Kidney glomerular epithelial cell (primary cell): ENCODE measurements at regions not wholly inside any gene's neighbourhood (a gene's known extent, or its start where the extent isn't known, plus 50 kb on each side); places are given as distances from the start of the nearest gene placed in this dataset.
"Not testable (repeated sequence)": the region's sequence is repeated elsewhere in the genome, so short reads cannot be mapped to it uniquely, and the experiment has no call there.

ENCODE experiments used
- DNase-seq: peaks from one replicate; lab custom pipeline; 2025; lab: John Stamatoyannopoulos, UW

DNA sequence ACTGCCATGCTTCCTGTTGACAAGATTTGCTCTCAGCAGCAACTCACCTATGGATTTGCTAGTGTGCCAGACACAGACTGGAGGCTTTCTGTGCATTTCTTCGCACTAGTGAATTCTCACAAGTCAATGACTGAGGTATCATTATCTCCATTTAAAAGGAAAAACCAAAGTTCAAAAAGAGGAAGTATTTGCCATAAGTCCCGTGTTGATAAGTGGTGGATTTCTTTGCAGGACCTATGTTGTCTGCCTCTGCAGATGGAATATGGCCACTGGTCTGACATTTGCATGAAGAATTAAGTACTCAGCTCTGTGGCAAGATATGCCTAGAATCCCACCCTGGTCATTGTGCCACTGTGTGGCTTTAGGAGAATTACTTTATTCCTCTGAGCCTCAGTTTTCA, 299.6 kb downstream of the PAX3 start:
- no peak for DNase-seq

DNA sequence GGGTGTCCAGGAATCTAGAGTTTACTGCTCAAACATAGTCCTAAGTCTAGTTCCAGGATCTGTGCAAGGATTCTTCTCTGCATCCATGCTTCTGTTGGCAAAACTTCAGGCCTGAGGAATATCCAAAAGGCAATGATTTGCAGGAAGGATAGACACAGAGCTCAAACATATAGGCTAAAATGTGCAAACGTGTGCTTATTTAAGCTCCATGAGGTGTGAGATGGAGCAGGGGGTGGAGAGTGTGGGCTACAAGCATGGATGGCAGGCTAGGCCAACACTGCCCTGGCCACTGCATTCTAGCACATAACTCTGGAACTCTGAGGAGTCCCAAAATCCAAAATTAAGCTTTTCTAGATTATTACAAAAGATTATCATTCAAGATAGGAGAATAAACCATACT, 301.1 kb downstream of the PAX3 start:
- DNase-seq = no peak

DNA sequence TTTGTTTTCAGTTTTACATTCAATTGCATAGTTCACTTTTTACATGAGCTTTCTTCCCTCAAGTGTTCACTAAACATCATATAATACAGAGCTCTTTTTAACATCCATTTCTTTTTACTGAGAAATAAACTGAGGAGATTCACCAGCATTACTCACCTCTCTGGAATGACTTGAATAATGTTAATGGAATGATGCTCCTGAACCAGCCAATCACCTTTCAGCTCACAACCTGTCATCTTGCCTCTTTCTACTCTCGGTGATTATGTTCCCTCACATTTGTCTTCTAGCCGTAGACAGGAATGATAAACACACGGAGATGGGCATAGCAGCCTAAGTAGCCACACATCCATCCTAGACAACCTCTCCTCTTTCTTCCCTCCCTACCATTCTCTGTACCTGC, 301.7 kb downstream of the PAX3 start:
- peak; percentile 96 for DNase-seq

DNA sequence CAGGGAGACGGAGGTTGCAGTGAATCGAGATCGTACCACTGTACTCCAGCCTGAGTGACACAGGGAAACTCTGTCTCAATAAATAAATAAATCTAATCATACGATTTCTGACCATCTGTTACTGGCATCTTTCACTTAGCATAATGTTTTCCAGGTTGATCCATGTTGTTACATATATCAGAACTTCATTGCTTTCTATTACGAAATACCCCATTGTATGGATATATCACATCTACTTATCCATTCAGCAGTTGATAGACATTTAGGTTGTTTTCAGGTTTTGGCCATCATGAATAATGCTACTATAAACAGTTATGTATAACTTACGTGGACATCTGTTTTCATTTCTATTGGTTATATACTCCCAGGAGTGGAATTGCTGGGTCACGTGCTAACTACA, 303.9 kb downstream of the PAX3 start:
- no peak for DNase-seq

DNA sequence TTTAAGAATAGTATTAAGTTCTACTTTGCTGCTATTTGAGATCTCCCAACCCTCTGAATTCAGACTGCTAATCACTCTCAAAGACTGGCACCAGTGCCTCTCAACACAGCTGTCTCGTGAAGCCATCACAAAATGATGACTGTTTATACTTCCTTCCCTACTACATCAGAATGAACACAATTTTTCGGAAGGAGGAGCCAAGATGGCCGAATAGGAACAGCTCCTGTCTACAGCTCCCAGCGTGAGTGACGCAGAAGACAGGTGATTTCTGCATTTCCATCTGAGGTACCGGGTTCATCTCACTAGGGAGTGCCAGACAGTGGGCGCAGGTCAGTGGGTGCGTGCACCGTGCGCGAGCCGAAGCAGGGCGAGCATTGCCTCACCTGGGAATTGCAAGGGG, 314.4 kb downstream of the PAX3 start:
- not testable (repeated sequence) for DNase-seq

DNA sequence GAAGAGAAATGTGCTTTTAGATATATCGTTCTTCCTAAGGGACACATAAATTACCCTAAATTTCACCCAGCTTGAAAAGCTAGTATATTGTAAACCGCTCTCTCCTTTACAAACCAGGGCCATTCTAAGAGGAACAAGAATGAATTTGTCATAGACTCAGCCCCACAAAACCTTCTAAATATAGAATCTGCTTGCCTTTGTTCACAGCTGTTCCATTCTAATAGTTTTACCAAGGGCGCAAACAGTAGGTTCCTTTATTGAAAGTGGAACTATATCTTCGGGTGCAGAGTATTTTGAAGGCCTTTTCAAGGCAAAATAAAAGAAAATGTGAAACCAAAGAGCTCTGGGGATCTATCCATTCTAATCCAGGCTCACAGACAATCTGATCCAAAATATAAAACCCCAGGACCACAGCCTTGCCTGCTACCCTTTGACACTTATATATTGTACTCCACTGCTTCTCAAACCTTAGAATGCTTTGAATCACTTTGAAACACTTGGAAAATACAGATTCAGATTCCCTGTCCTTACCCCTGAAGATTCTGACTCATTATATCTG, 316.8 kb downstream of the PAX3 start:
- no peak for DNase-seq

DNA sequence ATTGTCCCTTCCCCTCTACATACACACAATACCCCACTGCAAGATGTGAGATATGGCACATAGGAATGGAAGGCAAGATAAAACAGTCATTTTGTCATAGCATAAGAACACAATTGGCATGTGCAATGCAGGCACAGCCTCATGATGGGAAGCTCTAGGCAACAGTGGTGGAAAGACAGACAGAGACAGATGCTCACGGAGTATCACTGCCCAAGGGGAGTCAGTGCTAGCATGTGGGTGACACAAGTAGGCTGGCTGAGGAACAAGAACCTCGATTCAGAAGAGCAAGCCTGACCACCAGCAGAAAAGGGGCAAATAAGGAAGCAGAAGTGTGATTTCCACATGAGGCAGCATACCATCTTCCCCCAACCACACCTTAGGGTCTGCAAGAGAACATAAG, 323.6 kb downstream of the PAX3 start:
- DNase-seq = no peak

DNA sequence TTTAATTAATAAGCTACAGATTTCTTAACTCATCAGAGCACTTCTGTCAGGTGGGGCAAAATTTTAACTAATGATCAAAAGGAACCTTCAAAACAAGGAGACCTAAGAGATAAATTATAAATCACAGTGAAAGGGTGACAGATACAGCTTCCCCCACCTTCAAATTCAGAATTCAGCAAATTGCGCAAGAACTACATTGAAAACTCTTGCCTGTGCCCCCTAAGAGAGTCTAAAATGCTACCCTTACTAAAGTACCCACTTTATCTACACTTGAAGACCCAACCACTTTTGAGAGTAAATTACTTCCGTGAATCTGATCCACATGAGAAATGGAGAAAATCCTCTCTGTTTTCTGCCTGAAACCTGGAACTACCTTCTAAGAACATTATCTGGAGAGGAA, 324.9 kb downstream of the PAX3 start:
- no peak for DNase-seq

DNA sequence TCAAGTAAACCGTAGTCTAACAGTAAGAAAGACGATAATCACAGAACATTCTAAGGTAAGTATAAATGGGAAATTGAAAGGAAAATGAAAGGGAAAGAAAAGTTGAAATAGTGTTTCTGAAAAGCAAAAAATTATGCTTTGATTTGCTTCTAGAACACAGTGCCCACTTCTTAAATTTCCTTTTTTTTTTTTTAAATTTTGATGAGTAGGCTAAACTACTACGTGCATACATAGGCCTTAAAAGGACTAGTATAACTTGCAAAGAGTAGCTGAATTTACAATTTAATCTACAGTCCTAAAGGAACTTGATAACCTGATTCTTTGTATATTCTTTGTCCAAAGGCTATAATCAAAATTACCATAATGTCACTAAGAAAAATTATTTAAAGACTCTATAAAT, 325.3 kb downstream of the PAX3 start:
- DNase-seq = no peak

DNA sequence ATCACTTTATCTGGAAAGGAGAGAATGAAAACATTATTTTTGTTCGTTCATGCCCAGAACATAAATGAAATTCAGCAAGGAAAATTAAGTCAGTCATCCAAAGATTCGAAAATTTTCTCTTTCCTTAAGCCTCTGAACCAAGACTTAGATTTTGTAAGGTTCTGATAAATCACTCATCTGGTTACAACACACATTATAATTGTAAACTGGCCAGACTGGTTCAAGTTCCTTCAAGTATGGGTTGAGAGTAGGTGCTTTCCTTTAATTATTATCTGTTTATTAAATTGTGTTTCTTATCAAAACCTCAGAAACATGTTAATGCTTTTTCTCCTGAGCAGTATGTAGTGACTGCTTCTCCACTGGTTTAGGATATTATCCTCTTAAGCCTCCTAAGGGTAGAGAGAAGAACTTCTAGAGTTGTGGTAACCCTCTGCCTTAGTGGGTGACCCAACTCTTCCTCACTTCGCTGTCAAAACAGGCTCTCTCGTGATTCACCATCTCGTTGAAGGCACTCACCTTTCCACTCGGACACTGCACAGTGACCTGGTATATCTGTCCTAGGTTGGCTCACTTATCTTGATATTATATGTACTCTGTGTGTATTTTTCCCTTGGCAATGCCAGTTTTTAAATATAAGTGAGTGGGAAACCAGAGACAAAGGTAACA, 325.9 kb downstream of the PAX3 start:
- DNase-seq = no peak

DNA sequence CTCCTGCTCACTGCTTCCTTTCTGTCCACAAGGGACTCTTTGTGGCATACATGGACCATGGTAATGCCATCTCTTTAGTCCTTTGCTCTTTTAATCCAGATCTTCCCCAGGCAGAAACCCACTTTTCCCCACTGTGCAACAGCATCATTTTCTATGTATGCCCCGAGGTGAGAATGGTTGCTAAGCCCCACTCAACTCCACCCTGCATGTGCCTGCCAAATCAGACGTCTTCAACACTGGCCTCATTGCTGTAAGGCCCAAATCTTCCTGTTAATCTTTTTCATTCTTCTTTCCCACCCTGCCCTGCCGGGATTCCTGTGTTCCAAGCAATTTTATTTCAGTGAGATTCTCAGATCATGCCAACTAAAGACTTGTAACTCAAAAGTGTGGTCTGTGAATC, 328.4 kb downstream of the PAX3 start:
- DNase-seq = no peak

DNA sequence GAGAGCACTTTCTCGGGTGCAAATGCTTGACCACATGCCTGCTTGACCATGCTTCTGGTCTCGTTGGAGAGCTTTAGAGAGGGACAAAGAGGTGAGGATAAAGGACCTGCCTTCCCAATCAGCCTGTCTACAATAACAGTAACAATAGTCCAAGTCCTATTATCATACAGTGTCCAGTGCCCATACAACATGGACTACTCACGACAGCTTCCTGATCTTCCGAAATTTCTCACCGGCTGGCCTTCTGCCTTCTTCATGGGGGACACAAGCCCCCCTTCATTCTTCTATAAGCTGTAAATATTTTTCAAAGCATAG, 329.0 kb downstream of the PAX3 start:
- no peak for DNase-seq

DNA sequence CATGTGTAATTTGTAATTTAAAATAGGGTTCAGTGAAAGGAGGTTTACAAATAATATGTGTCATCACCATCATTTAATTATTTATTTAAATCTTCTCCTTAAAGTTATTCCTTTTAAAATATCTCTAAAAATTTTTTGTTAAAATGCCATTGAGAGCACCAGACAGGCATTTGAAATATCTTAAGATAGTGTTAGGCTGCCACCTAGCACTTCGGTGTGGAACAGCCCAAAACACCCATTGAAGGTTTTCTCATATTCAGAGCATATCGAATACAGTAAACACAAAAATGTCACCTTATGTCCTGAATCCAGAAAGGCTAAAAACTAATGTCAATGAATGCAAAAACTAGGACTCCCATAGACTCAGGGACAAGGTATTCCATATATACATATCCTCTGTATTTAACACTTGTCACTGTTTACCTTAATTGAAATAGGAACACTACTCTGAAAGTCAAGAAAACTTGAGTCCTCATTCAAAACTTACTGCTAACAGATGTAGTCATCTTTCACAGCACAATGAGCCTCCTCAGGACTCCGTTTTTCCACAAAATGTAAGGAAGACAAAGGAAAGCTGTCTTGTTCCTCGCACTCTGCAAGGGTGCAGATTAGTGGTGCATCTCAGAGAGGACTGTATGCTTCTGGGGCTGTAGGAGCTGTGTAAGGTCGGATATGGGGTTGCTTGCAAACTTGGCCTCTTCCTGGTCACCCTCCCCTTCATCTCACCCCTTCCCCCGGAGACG, 329.5 kb downstream of the PAX3 start:
- peak; percentile 19 for DNase-seq

DNA sequence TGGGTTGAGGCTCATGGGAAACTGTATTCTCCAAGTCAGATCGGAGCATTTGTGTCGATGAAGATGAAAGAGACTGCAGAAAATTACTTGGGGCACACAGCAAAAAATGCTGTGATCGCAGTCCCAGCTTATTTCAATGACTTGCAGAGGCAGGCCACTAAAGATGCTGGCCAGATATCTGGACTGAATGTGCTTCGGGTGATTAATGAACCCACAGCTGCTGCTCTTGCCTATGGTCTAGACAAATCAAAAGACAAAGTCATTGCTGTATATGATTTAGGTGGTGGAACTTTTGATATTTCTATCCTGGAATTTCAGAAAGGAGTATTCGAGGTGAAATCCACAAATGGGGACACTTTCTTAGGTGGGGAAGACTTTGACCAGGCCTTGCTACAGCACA, 336.6 kb downstream of the PAX3 start:
- no peak for DNase-seq

DNA sequence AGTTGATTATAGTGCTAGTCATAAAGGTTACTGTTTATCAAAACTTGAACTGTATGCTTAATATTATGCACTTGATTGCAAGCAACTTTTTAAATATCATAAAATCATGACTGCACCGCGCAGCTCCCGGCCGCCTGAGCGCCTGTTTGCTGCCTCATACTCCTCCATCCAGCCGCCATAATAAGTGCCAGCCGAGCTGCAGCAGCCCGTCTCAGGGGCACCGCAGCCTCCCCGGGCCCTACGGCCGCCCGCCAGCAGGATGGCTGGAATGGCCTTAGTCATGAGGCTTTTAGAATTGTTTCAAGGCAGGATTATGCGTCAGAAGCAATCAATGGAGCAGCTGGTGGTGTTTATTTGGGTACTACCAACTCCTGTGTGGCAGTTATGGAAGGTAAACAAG, 337.2 kb downstream of the PAX3 start:
- DNase-seq = no peak

DNA sequence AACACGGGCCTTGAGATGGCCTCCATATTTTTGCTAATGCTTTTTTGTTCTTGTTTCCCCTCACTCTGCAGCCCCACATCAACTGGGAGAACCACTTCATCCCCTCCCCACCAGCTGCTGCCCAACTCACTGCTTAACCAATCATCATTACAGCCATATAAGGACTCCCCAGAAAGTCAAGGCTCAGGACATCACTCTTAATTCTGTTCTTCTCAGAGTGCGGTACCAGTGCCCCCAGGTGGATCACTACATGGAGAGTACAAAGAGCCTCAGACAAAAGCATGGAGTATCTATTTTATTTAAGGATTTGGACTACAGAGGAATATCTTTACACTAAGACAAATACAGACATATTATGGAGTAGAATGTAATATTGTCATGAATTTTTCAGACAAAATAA, 340.6 kb downstream of the PAX3 start:
- no peak for DNase-seq

DNA sequence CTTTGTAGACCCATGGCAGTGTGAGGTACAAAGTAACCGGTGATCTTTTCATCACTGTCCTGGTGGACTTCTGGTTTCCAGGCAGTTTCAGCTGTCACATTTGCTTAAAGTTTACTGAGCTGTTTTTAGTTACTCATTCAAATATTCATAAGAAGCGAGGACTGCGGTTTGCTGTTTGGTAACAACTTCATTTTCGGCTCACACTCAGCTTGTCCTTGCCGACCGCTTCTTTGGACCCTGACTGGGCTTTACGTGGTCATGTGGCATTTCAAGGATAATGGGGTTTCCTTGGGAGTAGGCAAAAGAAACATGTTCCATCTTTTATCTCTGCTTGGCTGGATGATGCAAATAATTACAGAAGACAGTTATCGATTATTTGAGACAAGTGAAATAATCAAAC, 350.7 kb downstream of the PAX3 start:
- no peak for DNase-seq

DNA sequence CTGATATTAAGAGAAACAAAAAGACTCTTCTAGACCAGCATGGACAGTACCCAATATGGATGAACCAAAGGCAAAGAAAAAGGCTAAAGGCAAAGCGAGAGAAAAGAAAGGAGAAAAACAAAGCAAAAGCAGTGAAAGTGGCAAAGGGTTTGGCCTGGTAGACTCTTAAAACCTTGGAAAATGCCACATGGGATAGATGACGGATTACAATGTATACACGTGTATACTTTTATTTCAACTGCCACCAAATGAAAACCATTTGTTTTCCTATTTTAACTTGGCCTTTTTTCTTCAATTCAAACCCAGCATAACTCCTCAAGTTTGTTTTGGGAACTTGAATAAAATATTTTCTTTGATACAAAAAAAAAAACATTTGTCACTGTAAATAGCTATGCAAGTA, 354.3 kb downstream of the PAX3 start:
- DNase-seq = not testable (repeated sequence)

DNA sequence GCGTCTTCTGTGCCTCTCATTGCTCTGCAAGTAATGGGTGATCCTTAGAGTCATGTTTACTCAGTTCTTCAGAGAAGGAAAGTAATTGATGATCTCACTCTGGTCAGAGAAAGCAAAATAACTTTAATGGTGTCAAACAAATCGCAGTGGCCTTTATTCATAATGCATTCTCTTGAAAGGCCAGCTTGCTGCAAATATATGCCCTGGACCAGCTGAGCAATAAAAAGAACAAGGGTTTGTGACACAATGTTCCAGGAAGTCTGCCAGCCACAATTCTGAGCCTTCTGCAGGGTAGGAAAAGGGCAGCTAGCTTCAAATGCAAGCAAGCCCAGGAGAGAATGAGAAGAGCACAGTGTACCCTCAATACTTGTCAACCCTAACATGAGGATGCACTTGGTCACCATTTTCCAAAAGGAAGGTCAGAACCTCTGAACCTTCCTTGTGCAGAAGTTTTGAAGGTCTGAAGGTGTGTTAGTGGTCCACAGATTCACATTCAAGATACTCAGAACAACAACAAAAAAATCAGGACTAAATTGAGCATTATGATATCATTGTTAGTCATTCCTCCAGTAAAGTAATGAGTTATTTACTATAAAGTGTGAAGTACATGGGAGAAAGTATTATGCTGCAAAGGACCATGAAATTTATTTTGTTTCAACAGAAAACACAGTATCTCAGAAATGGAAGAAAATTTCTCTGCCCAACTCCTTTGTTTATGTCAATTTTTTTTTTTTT, 355.6 kb downstream of the PAX3 start:
- DNase-seq = peak; percentile 34

DNA sequence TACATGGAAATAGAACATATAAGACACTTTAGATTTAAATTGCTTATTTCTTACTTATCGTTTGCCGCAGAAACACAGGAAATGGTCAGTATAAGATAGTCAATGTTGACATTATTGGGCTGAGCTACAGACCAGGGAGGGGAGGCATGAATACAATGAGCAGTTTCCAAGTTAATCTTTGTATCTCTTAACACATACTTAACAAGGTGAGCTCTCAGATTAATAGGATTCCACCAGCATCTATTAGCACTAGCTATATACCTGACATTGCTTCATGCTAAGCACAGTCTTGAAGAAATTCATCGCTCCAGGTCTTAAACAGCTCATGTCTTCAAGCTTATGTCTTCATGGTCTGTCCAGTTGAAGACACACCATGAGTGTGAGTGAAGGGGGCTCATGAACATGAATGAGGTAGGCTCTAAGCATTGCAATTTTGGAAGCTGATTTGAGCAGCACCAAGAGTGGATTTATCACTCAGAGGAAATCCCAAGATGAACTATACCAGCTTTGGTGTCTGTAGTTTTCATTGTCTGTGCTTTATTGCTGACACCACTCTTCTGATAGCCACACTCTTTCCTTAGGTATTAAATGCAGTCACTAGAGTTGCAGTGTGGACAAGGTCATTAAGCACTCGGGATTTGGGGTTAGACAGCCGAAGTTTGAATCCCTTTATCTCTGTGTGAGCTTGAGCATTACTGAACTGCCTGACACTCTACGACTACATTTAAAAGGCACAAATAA, 359.3 kb upstream of the EPHA4 start:
- DNase-seq = no peak

DNA sequence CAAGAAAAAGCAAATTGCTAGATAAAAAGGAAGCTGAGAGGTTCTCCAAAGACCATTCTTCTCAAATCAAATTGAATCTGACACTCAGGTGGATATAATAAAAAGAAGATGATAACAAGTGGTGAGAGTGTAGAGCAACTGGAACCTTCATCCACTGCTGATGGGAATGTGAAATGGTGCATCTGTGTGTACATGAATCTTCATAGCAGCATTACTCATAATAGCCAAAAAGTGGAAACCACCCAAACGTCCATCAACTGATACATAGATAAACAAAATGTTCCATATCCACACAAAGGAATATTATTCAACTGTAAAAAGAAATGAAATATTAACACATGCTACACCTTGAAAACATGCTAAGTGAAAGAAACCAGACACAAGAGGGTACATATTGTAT, 357.2 kb upstream of the EPHA4 start:
- no peak for DNase-seq

DNA sequence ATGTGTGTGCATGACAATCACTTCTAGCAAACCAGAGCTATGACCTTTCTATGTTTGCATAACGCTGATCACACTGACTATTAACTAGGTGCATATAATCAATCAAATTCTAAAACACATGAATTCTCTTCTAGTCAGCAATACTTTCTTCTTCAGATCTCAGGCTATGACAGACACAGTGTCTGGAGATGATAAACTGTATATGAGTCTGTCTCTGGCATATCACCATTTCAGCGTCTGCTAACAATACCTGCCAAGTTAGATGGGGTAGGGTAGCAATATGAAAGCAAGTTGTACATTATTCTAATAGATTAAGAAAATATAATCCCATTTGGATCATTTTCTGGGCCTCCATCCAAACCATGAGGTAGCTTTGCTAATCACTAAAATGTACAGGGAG, 354.2 kb upstream of the EPHA4 start:
- no peak for DNase-seq

DNA sequence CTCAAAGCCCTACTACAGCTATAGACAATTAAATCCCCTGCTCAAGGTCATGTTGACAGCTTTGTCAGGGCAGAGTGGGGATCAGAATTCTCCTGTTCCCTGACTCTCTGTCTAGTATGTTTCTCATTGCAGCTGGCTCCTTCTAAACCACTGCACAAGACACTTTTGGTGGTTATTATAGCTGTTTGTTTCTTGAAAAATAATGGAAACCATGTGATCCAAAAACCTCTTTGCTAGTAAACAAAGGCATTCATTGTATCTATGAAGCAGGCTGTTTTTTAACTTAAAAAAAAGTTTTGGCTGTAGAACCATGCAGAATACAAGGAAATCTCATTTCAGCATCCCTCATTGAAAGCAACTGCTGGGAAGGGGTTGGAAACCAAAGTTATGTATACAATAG, 352.5 kb upstream of the EPHA4 start:
- no peak for DNase-seq
